ENCODE measurements at regions not wholly inside any gene's neighbourhood (a gene's known extent, or its start where the extent isn't known, plus 50 kb on each side); places are given as distances from the start of the nearest gene placed in this dataset.

GRCh38 chr10:118926072-118926417 is 103.5 kb upstream of the NANOS1 start:
- TF ChIP-seq CTCF (IDR thresholded peaks at IDR 0.05; ENCODE audit: low read depth, low read length, missing input control) (no peak), SP1 (IDR thresholded peaks at IDR 0.05) (no peak), ATF3 (IDR thresholded peaks at IDR 0.05) (no peak)
